ENCODE measurements at regions not wholly inside any gene's neighbourhood (a gene's known extent, or its start where the extent isn't known, plus 50 kb on each side); places are given as distances from the start of the nearest gene placed in this dataset.

GRCh38 chr5:30604648-30605262 is 588.7 kb upstream of the CDH6 start:
- no peak overlapping the region for H2BK20ac ChIP-seq (ENCODE audit: low read length)
- TF ChIP-seq JUN (IDR thresholded peaks at IDR 0.05; ENCODE audit: low read depth, low read length): no peak
- WGBS, 2 experiments (ENCODE audit: extremely low coverage in 1 of 2, insufficient coverage in 1 of 2, insufficient read length in 1 of 2, insufficient replicate concordance in 2 of 2, low coverage in 1 of 2, low lambda C conversion rate in 2 of 2, missing lambda C conversion rate in 1 of 2): 91% methylated on average over 2 of the region's 2 CpGs; no CpG with 5 or more reads in 1 of the 2 experiments
- no peaks in the 10 kb centered on the region for H3K79me1 ChIP-seq (ENCODE audit: low read depth, low read length)
- H3K18ac ChIP-seq (ENCODE audit: extremely low read depth, low read length): no peak overlapping the region
- no peak overlapping the region for H3K4me2 ChIP-seq (ENCODE audit: insufficient read depth in 1 of 2, low read depth in 2 of 2, low read length in 2 of 2)
- H2BK12ac ChIP-seq (ENCODE audit: low read depth, low read length): no peak overlapping the region
- ChIA-PET CTCF (ENCODE audit: partially characterized antibody) (interaction anchor here (1.1 to 1.6 kb wide), 2 partner anchors 16 to 24 kb away, joined by 3 read pairs; no protein-coding TSS in a partner anchor), POLR2A (ENCODE audit: partially characterized antibody) (no interaction called here)
- H3K9me3 ChIP-seq (ENCODE audit: insufficient read depth in 2 of 2, low read depth in 1 of 2, low read length in 1 of 2): no peaks in the 10 kb centered on the region
- no peak overlapping the region for H3K4ac ChIP-seq (replicated peaks; ENCODE audit: insufficient read length, low read depth, low read length)
- no peak overlapping the region for H2BK15ac ChIP-seq (ENCODE audit: low read length)
- no peak overlapping the region for H4K8ac ChIP-seq (ENCODE audit: extremely low read depth, insufficient read depth, low read length)
- no peaks in the 10 kb centered on the region for H3K79me2 ChIP-seq (ENCODE audit: control insufficient read depth in 1 of 2, insufficient read depth in 2 of 2, low read length in 2 of 2)
- H2BK5ac ChIP-seq (ENCODE audit: low read depth, low read length): no peak overlapping the region
- no peaks in the 10 kb centered on the region for H3K36me3 ChIP-seq (ENCODE audit: control insufficient read depth in 2 of 4, insufficient read depth in 4 of 4, low read length in 3 of 4)
- H3K23me2 ChIP-seq (ENCODE audit: low read depth, low read length): no peaks in the 10 kb centered on the region
- H4K5ac ChIP-seq (ENCODE audit: insufficient read length, low read depth, low read length): no peak overlapping the region
- H3K4me3 ChIP-seq (ENCODE audit: extremely low read depth in 1 of 4, insufficient read depth in 2 of 4, low read depth in 3 of 4, low read length in 4 of 4): no peak overlapping the region
- H3K4me1 ChIP-seq (replicated peaks in 1 of 4; ENCODE audit: control insufficient read depth in 3 of 4, insufficient read depth in 4 of 4, low read length in 3 of 4): peaks cover 0 to 4% (median 0%) of the 10 kb centered on the region in 4 experiments; a peak in 1 of 7 replicates
- no peak overlapping the region for H2AK5ac ChIP-seq (ENCODE audit: low read depth, low read length)
- H2BK120ac ChIP-seq (replicated peaks; ENCODE audit: low read depth, low read length): no peak overlapping the region
- H2AFZ ChIP-seq (ENCODE audit: low read length): no peak overlapping the region
- no peak overlapping the region for H3K14ac ChIP-seq (ENCODE audit: insufficient read length)
- DNase-seq (ENCODE audit: low read depth in 1 of 2, low spot score in 2 of 2) (no peak), FAIRE-seq (no peak)
- H3K27me3 ChIP-seq (replicated peaks in 1 of 4; ENCODE audit: control insufficient read depth in 3 of 4, extremely low read depth in 1 of 4, insufficient read depth in 3 of 4, low read length in 3 of 4): no peaks in the 10 kb centered on the region; a peak in 1 of 7 replicates
- no peak overlapping the region for H3K27ac ChIP-seq (ENCODE audit: low read depth, low read length)
- H3K9ac ChIP-seq (replicated peaks in 1 of 4; ENCODE audit: extremely low read depth in 1 of 4, low read depth in 3 of 4, low read length in 3 of 4): no peak overlapping the region
- no peaks in the 10 kb centered on the region for H4K20me1 ChIP-seq (replicated peaks in 1 of 2; ENCODE audit: control insufficient read depth in 1 of 2, insufficient read depth in 2 of 2, low read length in 2 of 2)
- H3K56ac ChIP-seq (replicated peaks; ENCODE audit: insufficient read length, low read depth, low read length): no peak overlapping the region
- no peak overlapping the region for H4K91ac ChIP-seq (replicated peaks; ENCODE audit: insufficient read length, low read length)
- no peak overlapping the region for H3K23ac ChIP-seq (ENCODE audit: insufficient read length)

Measured in H1 (cell line).